Hepatocyte (in vitro differentiated cells): ENCODE measurements at regions not wholly inside any gene's neighbourhood (a gene's known extent, or its start where the extent isn't known, plus 50 kb on each side); places are given as distances from the start of the nearest gene placed in this dataset.

Source experiments
- DNase-seq: peaks from one replicate; pipeline ENCODE4 v3.0.0-alpha.2; 2016; ENCODE audit warnings: low spot score
- H2AFZ ChIP-seq: fragments of 200-600 bp; sonication (generic); 2 replicates; pipeline ENCODE4 v1.6.0; 2016; ENCODE audit warnings: antibody characterized with exemption, mild to moderate bottlenecking
- H3K27ac ChIP-seq: fragments of 200-600 bp; sonication (generic); 2 replicates; pipeline ENCODE4 v1.5.1; 2016; ENCODE audit warnings: mild to moderate bottlenecking
- H3K27me3 ChIP-seq: fragments of 200-600 bp; sonication (generic); 2 replicates; pipeline ENCODE4 v1.6.1; 2016
- H3K36me3 ChIP-seq: fragments of 200-600 bp; sonication (generic); replicated peaks from 2 replicates; pipeline ENCODE4 v1.5.1; 2016; ENCODE audit warnings: low read depth; ENCODE audit not compliant: insufficient read depth
- H3K4me1 ChIP-seq: fragments of 200-600 bp; sonication (generic); 2 replicates; pipeline ENCODE4 v1.5.1; 2016; ENCODE audit warnings: mild to moderate bottlenecking, moderate library complexity; ENCODE audit not compliant: insufficient read depth
- H3K4me2 ChIP-seq: fragments of 200-600 bp; sonication (generic); 2 replicates; pipeline ENCODE4 v1.6.0; 2016
- H3K4me3 ChIP-seq: fragments of 200-600 bp; sonication (generic); 2 replicates; pipeline ENCODE4 v1.5.1; 2016; ENCODE audit warnings: mild to moderate bottlenecking
- H3K79me2 ChIP-seq: fragments of 200-600 bp; sonication (generic); 2 replicates; pipeline ENCODE4 v1.6.0; 2017; ENCODE audit warnings: mild to moderate bottlenecking
- H3K9me2 ChIP-seq: fragments of 200-600 bp; sonication (generic); replicated peaks from 2 replicates; pipeline ENCODE4 v1.6.0; 2017; ENCODE audit warnings: mild to moderate bottlenecking; ENCODE audit not compliant: insufficient read depth
- H3K9me3 ChIP-seq: fragments of 200-600 bp; sonication (generic); 2 replicates; pipeline ENCODE4 v1.5.1; 2016; ENCODE audit warnings: low read depth, mild to moderate bottlenecking
- H4K20me1 ChIP-seq: fragments of 200-600 bp; sonication (generic); 2 replicates; pipeline ENCODE4 v1.6.0; 2016; ENCODE audit warnings: mild to moderate bottlenecking; ENCODE audit not compliant: insufficient read depth, poor library complexity, severe bottlenecking
- EZH2 ChIP-seq: fragments of 200-600 bp; sonication (generic); IDR thresholded peaks from 2 replicates; pipeline ENCODE4 v1.6.1; 2016; ENCODE audit warnings: antibody characterized with exemption, mild to moderate bottlenecking, borderline replicate concordance
- EZH2phosphoT487 ChIP-seq: fragments of 200-600 bp; sonication (generic); IDR thresholded peaks from one replicate; pipeline ENCODE4 v1.6.1; 2018; ENCODE audit warnings: antibody characterized with exemption, mild to moderate bottlenecking, low read depth, moderate library complexity; ENCODE audit not compliant: unreplicated experiment, severe bottlenecking
- WGBS: methylation state at CpG from one replicate; pipeline ENCODE4 v1.1.6; 2016; ENCODE audit warnings: low lambda C conversion rate; ENCODE audit errors: missing lambda C conversion rate; 5-methylcytosine and 5-hydroxymethylcytosine counted together
- TF ChIP-seq, protein P1 (sequence below): fragments of 200-600 bp; sonication (generic); IDR thresholded peaks from 2 replicates; pipeline ENCODE4 v1.5.1; 2016; ENCODE audit warnings: antibody characterized with exemption, mild to moderate bottlenecking; ENCODE audit not compliant: poor library complexity

DNA sequence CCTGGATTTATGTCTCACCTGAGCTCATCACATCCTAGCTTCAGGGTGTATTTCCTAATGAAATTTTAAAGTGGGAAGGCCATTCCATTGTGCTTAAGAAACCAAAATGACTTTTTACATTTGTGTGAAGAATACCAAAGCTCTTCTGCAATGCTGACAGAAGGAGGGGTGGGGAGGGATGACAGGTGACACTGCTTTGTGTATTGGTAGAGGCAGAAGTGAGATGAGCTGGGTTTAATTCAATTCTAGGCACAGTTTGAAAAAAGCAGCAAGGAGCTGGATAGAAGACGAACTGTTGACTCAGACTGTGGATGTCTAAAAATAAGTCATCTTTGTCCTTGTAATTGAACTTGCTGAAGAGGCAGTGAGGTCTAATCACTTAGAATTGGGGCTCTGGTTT lies 710.3 kb upstream of the KIRREL3 start:
- no peak for TF ChIP-seq EZH2
- TF ChIP-seq EZH2phosphoT487: no peak
- TF ChIP-seq, protein P1, sequence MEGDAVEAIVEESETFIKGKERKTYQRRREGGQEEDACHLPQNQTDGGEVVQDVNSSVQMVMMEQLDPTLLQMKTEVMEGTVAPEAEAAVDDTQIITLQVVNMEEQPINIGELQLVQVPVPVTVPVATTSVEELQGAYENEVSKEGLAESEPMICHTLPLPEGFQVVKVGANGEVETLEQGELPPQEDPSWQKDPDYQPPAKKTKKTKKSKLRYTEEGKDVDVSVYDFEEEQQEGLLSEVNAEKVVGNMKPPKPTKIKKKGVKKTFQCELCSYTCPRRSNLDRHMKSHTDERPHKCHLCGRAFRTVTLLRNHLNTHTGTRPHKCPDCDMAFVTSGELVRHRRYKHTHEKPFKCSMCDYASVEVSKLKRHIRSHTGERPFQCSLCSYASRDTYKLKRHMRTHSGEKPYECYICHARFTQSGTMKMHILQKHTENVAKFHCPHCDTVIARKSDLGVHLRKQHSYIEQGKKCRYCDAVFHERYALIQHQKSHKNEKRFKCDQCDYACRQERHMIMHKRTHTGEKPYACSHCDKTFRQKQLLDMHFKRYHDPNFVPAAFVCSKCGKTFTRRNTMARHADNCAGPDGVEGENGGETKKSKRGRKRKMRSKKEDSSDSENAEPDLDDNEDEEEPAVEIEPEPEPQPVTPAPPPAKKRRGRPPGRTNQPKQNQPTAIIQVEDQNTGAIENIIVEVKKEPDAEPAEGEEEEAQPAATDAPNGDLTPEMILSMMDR: no peak
- no peak overlapping the region for H3K27ac ChIP-seq
- no peaks in the 10 kb centered on the region for H3K27me3 ChIP-seq
- H3K79me2 ChIP-seq: no peaks in the 10 kb centered on the region
- no peak for DNase-seq
- no peaks in the 10 kb centered on the region for H3K9me3 ChIP-seq
- no peaks in the 10 kb centered on the region for H3K9me2 ChIP-seq
- no peak overlapping the region for H2AFZ ChIP-seq
- 79% methylated on average over 1 of the region's 1 CpG for WGBS
- H3K4me1 ChIP-seq: no peaks in the 10 kb centered on the region
- no peak overlapping the region for H3K4me3 ChIP-seq
- H4K20me1 ChIP-seq: no peaks in the 10 kb centered on the region
- H3K36me3 ChIP-seq: no peaks in the 10 kb centered on the region
- no peak overlapping the region for H3K4me2 ChIP-seq

DNA sequence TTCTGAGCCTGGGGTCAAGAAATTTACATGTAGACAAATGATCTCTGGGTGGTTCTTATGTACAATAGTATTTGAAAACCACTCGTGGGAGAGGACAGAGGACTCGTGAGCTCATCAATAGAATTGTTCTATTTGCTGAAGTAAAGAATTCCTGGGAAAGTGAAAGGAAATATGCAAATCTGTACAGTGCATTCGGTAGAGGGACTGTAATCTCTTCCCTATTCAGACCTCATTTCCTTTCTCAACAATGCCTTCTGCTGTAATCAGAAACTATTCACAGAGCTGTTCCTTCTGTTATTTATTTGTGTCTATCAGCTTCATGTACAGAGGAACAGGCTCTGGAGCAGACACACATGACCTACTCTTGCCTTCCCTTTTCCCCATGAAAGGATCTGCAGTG lies 709.4 kb upstream of the KIRREL3 start:
- no peaks in the 10 kb centered on the region for H3K27me3 ChIP-seq
- H3K27ac ChIP-seq: no peak overlapping the region
- no peak for TF ChIP-seq EZH2
- TF ChIP-seq, protein P1: no peak
- TF ChIP-seq EZH2phosphoT487: no peak
- H3K79me2 ChIP-seq: no peaks in the 10 kb centered on the region
- no peaks in the 10 kb centered on the region for H3K9me3 ChIP-seq
- 71% methylated on average over 3 of the region's 3 CpGs for WGBS
- no peak overlapping the region for H2AFZ ChIP-seq
- DNase-seq: no peak
- no peaks in the 10 kb centered on the region for H3K4me1 ChIP-seq
- no peaks in the 10 kb centered on the region for H3K36me3 ChIP-seq
- H3K9me2 ChIP-seq: no peaks in the 10 kb centered on the region
- no peak overlapping the region for H3K4me2 ChIP-seq
- H4K20me1 ChIP-seq: no peaks in the 10 kb centered on the region
- H3K4me3 ChIP-seq: no peak overlapping the region

DNA sequence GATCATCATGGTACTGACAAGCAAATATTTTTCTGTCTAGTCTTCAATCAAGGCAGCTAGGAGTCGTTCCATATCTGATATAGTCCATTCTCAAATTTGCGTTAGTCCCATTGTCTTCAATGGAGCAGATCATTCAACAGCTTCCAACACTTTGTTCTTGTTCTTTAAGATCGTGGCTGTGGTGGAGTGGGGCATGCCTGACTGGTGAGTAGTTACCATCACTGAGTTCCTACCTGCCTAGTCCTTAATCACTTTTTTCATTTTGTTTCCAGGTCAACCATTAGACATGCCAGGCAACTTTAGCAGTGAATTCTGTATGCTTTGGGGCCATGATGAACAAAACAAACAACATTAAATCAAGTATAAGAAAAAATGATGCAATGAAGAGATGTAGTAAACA lies 693.1 kb upstream of the KIRREL3 start:
- Histone ChIP-seq H3K36me3 (no peaks in the 10 kb centered on the region), H3K4me2 (no peak overlapping the region), H3K4me3 (no peak overlapping the region), H3K79me2 (no peaks in the 10 kb centered on the region), H3K27me3 (no peaks in the 10 kb centered on the region), H3K4me1 (no peaks in the 10 kb centered on the region), H3K9me3 (no peaks in the 10 kb centered on the region), H4K20me1 (no peaks in the 10 kb centered on the region), H3K9me2 (no peaks in the 10 kb centered on the region), H3K27ac (no peak overlapping the region), H2AFZ (no peak overlapping the region)
- TF ChIP-seq EZH2: no peak
- TF ChIP-seq, protein P1: no peak
- no peak for TF ChIP-seq EZH2phosphoT487
- no peak for DNase-seq
- 85% methylated on average over 3 of the region's 3 CpGs for whole genome bisulfite sequencing

DNA sequence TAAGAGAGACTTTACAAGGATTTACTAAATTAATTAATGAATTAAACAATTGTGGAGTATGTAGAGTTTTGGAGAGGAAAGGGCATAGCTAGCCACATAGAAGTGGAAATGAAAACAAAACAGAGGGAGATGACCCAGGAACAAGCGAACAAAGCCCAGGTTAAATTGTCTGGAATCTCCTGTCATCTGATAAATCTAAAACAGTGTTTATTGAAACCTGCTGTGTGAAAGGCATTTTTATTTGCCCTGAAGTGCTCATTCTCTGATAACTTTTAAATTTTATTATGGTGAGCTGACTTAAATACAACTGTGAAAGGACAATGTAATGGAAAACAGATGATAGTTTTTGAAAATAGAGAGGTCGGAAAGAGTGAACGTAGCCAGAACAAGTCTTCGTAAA lies 682.8 kb upstream of the KIRREL3 start:
- Histone ChIP-seq H3K36me3 (no peaks in the 10 kb centered on the region), H3K79me2 (no peaks in the 10 kb centered on the region), H3K4me1 (no peaks in the 10 kb centered on the region), H3K9me2 (no peaks in the 10 kb centered on the region), H4K20me1 (no peaks in the 10 kb centered on the region), H3K27ac (no peak overlapping the region), H2AFZ (no peak overlapping the region), H3K4me2 (no peak overlapping the region), H3K9me3 (no peaks in the 10 kb centered on the region), H3K4me3 (no peak overlapping the region), H3K27me3 (no peaks in the 10 kb centered on the region)
- no peak for DNase-seq
- 59% methylated on average over 4 of the region's 4 CpGs for WGBS
- no peak for TF ChIP-seq EZH2
